Activated CD4-positive, alpha-beta T cell treated with anti-CD3 and anti-CD28 coated beads for 36 hours (primary cell): ENCODE measurements at regions not wholly inside any gene's neighbourhood (a gene's known extent, or its start where the extent isn't known, plus 50 kb on each side); places are given as distances from the start of the nearest gene placed in this dataset.

ENCODE experiments used
- ATAC-seq: fragments of 200-7000 bp; cut with Tn5 transposase; one replicate; pipeline ENCODE4 v1.10.0; 2021; ENCODE audit warnings: mild to moderate bottlenecking, moderate library complexity
- CTCF ChIA-PET: fragments of 350-600 bp; sonication (Branson Sonifier 250); formaldehyde crosslinking; loops from one replicate; lab custom pipeline; 2021; ENCODE audit warnings: antibody characterized with exemption; lab: Charles Lee
- POLR2A ChIA-PET: fragments of 350-600 bp; sonication (Branson Sonifier 250); formaldehyde crosslinking; loops from one replicate; lab custom pipeline; 2021; ENCODE audit warnings: antibody characterized with exemption, inconsistent platforms; lab: Charles Lee
- DNase-seq: peaks from one replicate; pipeline ENCODE4 v3.0.0-alpha.2; 2020
- H3K27ac Mint-ChIP-seq: one replicate; pipeline ENCODE4 v1.8.0; 2021; ENCODE audit warnings: mixed read lengths
- H3K27me3 Mint-ChIP-seq: one replicate; pipeline ENCODE4 v1.8.0; 2021; ENCODE audit warnings: mixed read lengths
- H3K36me3 Mint-ChIP-seq: one replicate; pipeline ENCODE4 v1.8.0; 2021; ENCODE audit warnings: low read depth, mixed read lengths
- H3K4me1 Mint-ChIP-seq: one replicate; pipeline ENCODE4 v1.8.0; 2021; ENCODE audit warnings: mixed read lengths
- H3K4me3 Mint-ChIP-seq: one replicate; pipeline ENCODE4 v1.8.0; 2021; ENCODE audit warnings: mild to moderate bottlenecking, moderate library complexity, mixed read lengths
- H3K9me3 Mint-ChIP-seq: one replicate; pipeline ENCODE4 v1.8.0; 2021; ENCODE audit warnings: low read depth, mixed read lengths
- intact Hi-C, 2 experiments: fragments of 100-400 bp; cut with DNase I in 1 of 2; cut with micrococcal nuclease in 1 of 2; formaldehyde crosslinking; loops; one replicate each; pipeline versions ENCODE4 v1.14.2 to v1.15.1; 2022 to 2024; cut with DNase I, micrococcal nuclease

DNA sequence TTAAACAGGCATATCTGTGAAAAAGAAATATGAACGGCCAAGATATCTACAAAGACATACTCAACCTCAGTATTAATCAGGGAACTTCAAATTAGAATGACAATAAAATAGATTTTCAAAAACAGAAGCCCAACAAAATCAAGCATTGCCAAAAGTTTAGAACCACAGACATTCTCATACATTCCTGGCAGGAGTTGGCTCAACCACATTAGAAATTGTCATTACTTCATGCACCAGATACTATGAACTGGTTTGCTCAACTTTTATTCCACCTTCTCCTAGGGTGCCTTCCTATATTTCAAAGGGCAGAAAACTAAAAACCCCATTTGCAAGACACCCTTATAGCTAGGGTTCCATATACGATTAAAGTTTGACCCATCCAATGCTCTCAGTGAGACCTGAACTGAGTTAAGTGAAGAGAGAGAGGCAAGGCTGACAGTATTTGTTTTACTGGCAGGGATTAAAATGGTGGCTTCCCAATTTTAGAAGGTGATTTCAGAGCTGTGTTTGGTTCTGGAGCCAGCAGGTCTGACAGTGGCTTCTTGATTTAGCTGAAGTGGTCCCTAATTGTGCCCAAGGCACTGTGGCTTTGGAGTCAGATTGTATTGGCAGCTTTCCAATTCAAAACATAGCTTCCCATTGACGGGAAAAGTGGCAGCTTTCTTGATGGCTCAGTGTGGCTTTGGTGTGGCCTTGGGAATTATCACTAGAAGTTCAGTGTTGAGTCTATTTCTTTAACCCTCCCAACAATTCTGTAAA, 77.1 kb upstream of the CDYL start:
- no peaks in the 10 kb centered on the region for H3K36me3 Mint-ChIP-seq

DNA sequence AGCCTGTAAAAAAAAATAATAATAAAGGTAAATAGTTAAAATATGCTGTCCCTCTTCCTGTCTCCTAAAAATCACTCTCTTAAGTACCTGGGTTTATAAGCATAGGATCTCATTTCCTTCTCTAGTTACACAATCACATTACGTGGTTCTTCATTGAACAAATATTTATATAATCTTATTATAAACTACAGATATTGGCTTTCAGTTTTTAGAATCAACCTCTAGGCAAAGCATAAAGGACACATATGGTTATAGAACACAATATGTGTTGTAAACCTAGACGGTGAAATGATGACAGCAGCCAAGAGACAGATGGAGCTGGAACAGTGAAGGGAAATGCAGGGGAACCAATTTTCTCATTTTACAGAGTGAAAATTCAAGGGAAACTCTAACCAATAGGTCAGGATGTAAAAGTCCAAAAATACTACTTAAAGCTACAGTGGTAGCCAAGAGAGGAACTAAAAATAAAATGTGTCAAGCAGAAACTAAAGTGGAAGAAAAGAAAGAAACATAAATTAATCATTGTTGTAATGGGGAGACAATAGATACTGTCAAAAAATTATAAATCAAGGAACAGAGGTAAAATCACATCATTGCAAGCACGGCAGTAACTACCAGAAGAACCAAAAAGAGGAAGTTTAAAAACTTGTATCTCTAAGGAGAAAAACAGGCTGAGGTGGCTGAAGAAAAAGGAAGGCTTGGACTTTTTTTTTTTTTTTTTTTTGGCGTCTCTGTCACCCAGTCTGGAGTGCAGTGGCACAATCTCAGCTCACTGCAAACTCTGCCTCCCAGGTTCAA, 82.8 kb upstream of the CDYL start:
- Mint-ChIP-seq H3K9me3 (peaks cover 5% of the 10 kb centered on the region), H3K27ac (no peak overlapping the region), H3K4me1 (no peaks in the 10 kb centered on the region), H3K27me3 (peaks cover 29% of the 10 kb centered on the region), H3K36me3 (no peaks in the 10 kb centered on the region), H3K4me3 (no peak overlapping the region)
- DNase-seq (no peak), ATAC-seq (no peak)
- ChIA-PET POLR2A (no interaction called here), CTCF (interaction anchor here (1.2 kb wide), 1 partner anchor 17 kb away, joined by 3 read pairs; no protein-coding TSS in a partner anchor)
- intact Hi-C loops: no loop called here

More for the DNA sequence above, 77.1 kb upstream of the CDYL start:
- no peak for DNase-seq
- no peak overlapping the region for H3K4me3 Mint-ChIP-seq
- ChIA-PET CTCF (no interaction called here), POLR2A (no interaction called here)
- ATAC-seq: no peak
- no peaks in the 10 kb centered on the region for H3K4me1 Mint-ChIP-seq
- intact Hi-C loops: no loop called here
- H3K27ac Mint-ChIP-seq: no peak overlapping the region
- H3K9me3 Mint-ChIP-seq: no peaks in the 10 kb centered on the region
- peaks cover 10% of the 10 kb centered on the region for H3K27me3 Mint-ChIP-seq

DNA sequence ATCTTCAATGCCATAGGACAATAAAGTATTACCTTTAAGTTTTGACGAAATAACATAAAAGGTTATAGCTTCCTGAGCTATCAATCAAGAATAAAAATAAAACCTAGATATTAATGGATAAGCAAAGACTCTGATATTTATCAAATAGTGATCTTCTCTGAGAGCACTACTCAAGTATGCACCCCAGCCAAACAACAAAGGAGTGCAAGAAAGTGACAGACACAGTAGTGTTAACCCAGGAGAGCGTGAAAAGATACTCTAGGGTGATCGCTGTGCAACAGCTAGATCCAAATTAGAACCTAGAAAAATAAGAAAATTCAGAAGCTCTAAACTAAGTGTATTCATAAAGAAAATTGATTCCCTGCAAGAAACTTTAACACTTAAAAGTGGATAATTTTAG, 83.5 kb upstream of the CDYL start:
- no peak for ATAC-seq
- Mint-ChIP-seq H3K9me3 (peaks cover 5% of the 10 kb centered on the region), H3K36me3 (no peaks in the 10 kb centered on the region), H3K27ac (no peak overlapping the region), H3K27me3 (peaks cover 29% of the 10 kb centered on the region), H3K4me3 (no peak overlapping the region), H3K4me1 (no peaks in the 10 kb centered on the region)
- ChIA-PET POLR2A (no interaction called here), CTCF (no interaction called here)
- no peak for DNase-seq
- intact Hi-C loops: no loop called here

DNA sequence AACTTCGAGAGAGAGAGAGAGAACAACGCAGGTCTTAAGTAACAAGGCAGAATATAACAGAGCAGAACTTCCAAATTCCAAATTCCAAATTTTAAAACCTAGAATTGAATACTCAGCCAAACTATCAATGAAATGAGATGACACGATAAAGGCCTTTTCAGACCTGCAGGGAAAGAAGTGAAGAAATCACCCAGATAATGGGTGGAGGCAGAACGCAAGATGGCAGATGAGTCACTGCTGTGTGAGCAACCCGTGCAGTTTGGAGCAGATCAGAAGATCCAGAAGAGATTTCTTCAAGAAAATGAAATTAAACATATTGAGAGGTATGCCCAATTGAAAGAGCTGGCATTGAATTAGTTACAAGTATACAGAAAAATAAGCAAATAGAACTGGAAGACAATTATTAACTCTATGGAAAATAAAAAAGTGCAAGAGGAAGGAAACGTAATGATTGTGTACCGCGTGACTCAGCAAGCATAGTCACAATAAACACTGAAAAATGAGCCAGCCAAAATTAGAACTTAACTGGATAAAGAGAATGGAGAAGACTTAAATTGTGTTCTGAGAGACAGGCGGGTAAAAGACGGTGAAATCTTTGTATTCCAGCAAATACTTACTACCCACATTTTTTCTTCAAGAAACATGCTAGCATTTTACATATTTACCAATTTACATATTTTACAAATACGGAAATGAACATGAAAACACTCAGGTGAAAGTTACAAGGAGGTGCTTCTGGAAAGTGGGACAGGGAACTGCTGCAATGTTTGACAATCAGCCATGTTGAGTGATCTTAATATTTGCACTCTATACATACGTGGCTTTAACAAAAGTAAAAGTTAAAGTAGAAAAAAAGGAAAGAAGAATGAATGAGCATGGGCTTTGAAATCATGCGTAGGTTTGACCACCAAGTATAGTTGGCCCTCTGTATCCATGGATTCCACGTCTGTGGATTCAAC, 87.9 kb upstream of the CDYL start:
- POLR2A ChIA-PET: no interaction called here
- DNase-seq: no peak
- no peak for ATAC-seq
- Mint-ChIP-seq H3K9me3 (peaks cover 5% of the 10 kb centered on the region), H3K36me3 (no peaks in the 10 kb centered on the region), H3K4me3 (no peak overlapping the region), H3K27me3 (peaks cover 28% of the 10 kb centered on the region), H3K27ac (no peak overlapping the region), H3K4me1 (no peaks in the 10 kb centered on the region)
- intact Hi-C loops: no loop called here
- CTCF ChIA-PET: no interaction called here

DNA sequence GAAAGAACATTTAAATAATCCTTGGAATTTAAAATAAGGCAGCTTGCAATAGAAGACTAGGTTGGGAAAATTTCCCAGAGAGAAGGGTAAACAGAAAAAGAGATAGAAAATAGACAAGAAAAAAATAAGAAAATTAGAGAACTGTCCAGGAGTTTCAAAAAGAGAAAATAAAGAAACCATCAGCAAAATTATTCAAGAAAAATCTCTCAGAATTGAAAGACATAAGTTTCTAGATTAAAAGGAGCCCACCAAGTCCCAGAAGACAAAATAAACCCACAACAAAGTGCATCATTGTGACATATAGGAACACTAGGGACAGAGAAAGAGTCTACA, 88.6 kb upstream of the CDYL start:
- ChIA-PET CTCF (no interaction called here), POLR2A (no interaction called here)
- intact Hi-C loops: no loop called here
- Mint-ChIP-seq H3K9me3 (peaks cover 5% of the 10 kb centered on the region), H3K4me3 (no peak overlapping the region), H3K36me3 (no peaks in the 10 kb centered on the region), H3K4me1 (no peaks in the 10 kb centered on the region), H3K27me3 (peaks cover 27% of the 10 kb centered on the region), H3K27ac (no peak overlapping the region)
- DNase-seq (no peak), ATAC-seq (no peak)

DNA sequence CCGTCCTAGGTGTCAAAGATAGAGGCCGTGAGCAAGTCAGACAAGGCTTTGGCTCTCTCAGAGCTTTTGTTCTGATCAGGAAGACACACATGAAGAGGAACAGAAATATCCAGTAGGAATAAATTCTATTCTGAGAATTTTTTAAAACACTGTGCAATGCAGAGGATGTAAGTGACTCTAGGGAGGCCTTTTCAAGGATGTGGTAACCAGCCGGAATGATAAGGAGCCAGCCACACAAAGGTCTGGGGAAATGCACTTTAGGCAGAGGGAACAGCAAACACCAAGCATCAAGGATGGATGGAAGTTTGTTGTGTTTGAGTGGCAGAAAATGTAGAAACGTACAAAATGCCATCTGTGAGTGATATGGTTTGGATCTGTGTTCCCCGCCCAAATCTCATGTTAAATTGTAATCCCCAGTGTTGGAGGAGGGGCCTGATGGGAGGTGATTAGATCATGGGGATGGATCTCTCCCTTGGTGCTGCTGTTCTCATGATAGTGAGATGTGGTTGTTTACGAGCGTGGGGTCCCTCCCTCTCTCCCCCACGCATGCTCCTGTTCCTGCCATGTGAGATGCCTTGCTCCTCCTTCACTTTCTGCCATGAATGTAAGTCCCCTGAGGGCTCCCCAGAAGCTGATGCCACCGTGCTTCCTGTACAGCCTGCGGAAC, 93.6 kb upstream of the CDYL start:
- ATAC-seq: no peak
- DNase-seq: no peak
- H3K27me3 Mint-ChIP-seq: peaks cover 12% of the 10 kb centered on the region
- H3K4me3 Mint-ChIP-seq: no peak overlapping the region
- ChIA-PET POLR2A (no interaction called here), CTCF (no interaction called here)
- no peaks in the 10 kb centered on the region for H3K9me3 Mint-ChIP-seq
- no peaks in the 10 kb centered on the region for H3K4me1 Mint-ChIP-seq
- no peak overlapping the region for H3K27ac Mint-ChIP-seq
- intact Hi-C loops: no loop called here
- H3K36me3 Mint-ChIP-seq: no peaks in the 10 kb centered on the region

DNA sequence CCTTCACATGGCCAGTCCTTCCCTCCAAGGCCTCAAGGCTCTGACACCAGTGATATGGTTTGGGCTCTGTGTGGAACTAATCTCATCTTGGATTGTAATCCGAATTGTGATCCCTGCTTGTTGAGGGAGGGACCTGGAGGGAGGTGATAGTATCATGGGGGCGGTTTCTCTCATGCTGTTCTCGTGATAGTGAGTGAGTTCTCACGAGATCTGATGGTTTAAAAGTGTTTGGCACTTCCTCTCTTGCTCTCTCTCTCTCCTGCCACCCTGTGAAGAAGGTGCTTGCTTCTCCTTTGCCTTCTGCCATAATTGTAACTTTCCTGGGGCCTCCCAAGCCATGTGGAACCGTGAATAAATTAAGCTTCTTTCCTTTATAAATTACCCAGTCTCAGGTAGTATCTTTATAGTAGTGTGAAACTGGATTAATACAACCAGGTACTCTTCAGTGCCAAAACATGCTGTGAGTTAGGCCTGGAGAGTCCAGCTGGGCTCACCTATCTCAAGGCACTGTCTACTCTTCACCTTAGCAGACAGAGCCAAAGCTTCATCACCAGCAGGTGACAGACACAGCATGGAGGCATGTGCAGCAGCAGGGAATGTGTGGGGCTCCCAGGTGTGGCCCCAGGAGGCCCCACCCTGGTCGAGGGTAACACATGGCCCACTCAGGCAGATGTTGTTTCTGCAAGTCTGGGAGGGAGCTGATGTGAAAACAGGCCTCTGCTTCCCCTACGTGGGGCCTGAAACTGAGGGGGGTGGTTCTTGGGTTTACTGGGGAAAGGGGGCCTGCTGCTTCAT, 97.5 kb upstream of the CDYL start:
- no peak for DNase-seq
- no peak overlapping the region for H3K4me3 Mint-ChIP-seq
- no peaks in the 10 kb centered on the region for H3K36me3 Mint-ChIP-seq
- POLR2A ChIA-PET: no interaction called here
- no peak for ATAC-seq
- CTCF ChIA-PET: interaction anchor here (0.8 kb wide), 1 partner anchor 10 kb away, joined by 3 read pairs; no protein-coding TSS in a partner anchor
- no peak overlapping the region for H3K27ac Mint-ChIP-seq
- peaks cover 5% of the 10 kb centered on the region for H3K27me3 Mint-ChIP-seq
- intact Hi-C loops: no loop called here
- H3K4me1 Mint-ChIP-seq: no peaks in the 10 kb centered on the region
- no peaks in the 10 kb centered on the region for H3K9me3 Mint-ChIP-seq

DNA sequence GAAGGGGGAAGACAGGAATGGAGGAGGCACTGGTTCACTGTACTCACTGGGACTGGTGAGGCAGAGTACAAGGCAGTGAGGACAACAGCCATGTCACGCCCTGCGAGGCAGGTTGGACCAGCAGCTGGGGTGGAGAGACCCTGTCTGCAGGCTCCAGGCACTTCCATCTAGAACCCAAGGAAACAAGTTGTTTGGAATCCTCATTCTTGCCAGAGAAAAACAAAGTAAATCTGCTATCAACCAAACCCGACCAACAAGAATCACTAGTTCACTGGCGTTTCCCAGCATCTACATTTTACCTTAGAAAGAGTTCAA, 98.5 kb upstream of the CDYL start:
- no peak overlapping the region for H3K4me3 Mint-ChIP-seq
- DNase-seq (no peak), ATAC-seq (no peak)
- peaks cover 4% of the 10 kb centered on the region for H3K27me3 Mint-ChIP-seq
- intact Hi-C loops: no loop called here
- no peak overlapping the region for H3K27ac Mint-ChIP-seq
- no peaks in the 10 kb centered on the region for H3K9me3 Mint-ChIP-seq
- no peaks in the 10 kb centered on the region for H3K4me1 Mint-ChIP-seq
- H3K36me3 Mint-ChIP-seq: no peaks in the 10 kb centered on the region
- CTCF ChIA-PET: no interaction called here
- POLR2A ChIA-PET: no interaction called here

DNA sequence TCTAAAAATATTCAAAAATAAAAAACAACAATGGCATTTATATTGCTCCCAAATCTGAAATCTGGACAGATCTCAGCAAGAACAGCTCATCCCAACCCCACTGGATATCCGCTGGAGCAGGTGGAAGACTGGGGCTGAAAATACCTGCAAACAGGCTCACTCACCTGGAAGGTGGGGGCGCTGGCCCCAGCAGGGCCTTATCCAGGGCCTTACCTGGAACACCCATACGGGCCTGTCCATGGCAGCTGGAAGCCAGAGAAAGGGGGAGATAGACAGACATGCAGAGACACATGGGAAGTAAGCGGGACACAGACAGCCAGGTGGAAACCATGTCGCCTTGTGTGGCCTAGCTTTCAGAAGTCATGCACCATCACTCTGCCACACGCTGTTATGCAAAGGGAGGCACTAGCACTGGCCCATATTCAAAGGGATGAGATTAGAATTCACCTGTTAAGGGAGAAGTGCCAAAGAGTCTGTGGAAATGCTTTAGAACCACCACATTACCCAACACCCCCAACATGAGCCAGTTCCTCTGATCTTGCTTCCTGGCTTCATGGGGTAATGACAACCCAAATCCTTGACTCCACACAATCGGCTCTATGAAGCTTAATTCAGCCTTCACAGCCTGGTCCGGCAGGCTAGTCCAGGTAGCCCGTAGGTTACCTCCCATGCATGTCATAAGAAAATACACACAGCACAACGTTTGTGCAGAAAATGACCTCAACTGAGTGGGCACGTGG, 99.0 kb upstream of the CDYL start:
- peaks cover 4% of the 10 kb centered on the region for H3K27me3 Mint-ChIP-seq
- no peak overlapping the region for H3K27ac Mint-ChIP-seq
- H3K4me3 Mint-ChIP-seq: no peak overlapping the region
- ATAC-seq: no peak
- ChIA-PET CTCF (no interaction called here), POLR2A (no interaction called here)
- DNase-seq: no peak
- intact Hi-C loops: no loop called here
- no peaks in the 10 kb centered on the region for H3K4me1 Mint-ChIP-seq
- no peaks in the 10 kb centered on the region for H3K9me3 Mint-ChIP-seq
- no peaks in the 10 kb centered on the region for H3K36me3 Mint-ChIP-seq

DNA sequence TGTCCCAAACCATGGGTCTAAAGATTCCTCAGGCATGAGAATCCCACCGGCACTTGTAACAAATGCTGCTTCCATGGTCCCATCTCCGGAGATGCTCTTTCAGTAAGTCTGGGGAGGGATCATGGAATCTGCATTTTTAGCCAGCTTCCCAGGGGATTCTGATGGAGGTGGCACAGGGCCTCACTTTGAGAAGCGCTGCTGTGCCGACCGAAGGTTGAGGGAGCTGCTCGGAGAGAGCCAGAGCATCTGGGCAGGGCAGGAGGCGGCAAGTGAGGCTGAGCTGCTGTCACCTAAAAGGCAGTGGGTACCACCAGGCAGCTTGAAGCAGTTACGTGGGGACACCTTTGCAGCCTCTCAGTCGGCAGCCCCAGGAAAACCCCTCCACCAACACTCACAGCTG, 100.2 kb upstream of the CDYL start:
- no peaks in the 10 kb centered on the region for H3K4me1 Mint-ChIP-seq
- POLR2A ChIA-PET: no interaction called here
- peaks cover 4% of the 10 kb centered on the region for H3K27me3 Mint-ChIP-seq
- H3K36me3 Mint-ChIP-seq: no peaks in the 10 kb centered on the region
- intact Hi-C loops: no loop called here
- ATAC-seq (no peak), DNase-seq (no peak)
- CTCF ChIA-PET: interaction anchor here (0.7 kb wide), 1 partner anchor 107 kb away, joined by 3 read pairs; no protein-coding TSS in a partner anchor
- no peak overlapping the region for H3K27ac Mint-ChIP-seq
- H3K9me3 Mint-ChIP-seq: no peaks in the 10 kb centered on the region
- H3K4me3 Mint-ChIP-seq: no peak overlapping the region
